ENCODE measurements at regions not wholly inside any gene's neighbourhood (a gene's known extent, or its start where the extent isn't known, plus 50 kb on each side); places are given as distances from the start of the nearest gene placed in this dataset.

DNA sequence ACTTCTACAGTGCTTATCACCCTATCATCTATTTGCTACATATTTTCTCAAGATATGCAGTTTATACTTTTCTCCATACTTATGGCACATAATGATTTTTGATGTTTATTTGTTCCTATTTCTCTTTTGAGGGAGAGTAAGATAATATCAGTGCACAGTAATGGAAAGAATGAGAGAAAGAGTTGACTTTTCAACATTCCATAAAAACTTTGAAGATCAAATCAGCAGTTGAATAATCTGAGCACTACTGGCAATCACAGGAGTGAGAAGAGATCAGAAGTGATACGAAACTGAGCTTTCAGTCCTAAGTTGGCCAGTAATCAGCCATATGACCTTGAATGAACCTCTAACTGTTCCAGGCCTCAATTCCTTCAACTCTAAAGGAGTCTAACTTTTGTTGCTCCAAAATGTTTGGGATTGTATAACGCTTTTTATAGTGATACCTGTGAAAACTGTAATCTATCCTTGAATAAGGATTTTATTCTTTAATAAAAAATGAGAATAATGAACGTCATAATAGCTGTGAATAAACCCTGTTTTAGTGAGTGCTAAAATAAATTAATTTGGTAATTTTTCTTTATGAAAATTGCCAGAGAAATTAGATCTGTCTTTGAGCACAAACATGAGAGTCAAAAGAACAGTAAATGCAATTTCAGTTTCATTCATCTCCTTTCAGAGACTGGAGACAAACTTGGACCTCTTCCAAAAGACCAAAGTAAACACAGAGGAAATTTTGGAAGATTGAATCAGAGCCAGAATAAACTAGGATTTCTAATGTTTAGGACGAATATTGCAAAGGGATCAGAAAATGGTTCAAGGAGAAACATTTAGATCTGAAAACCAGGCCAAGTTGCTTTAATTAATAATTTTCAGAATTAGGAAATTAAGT, 309.9 kb downstream of the ADGRL2 start:
- TF ChIP-seq, protein P1, sequence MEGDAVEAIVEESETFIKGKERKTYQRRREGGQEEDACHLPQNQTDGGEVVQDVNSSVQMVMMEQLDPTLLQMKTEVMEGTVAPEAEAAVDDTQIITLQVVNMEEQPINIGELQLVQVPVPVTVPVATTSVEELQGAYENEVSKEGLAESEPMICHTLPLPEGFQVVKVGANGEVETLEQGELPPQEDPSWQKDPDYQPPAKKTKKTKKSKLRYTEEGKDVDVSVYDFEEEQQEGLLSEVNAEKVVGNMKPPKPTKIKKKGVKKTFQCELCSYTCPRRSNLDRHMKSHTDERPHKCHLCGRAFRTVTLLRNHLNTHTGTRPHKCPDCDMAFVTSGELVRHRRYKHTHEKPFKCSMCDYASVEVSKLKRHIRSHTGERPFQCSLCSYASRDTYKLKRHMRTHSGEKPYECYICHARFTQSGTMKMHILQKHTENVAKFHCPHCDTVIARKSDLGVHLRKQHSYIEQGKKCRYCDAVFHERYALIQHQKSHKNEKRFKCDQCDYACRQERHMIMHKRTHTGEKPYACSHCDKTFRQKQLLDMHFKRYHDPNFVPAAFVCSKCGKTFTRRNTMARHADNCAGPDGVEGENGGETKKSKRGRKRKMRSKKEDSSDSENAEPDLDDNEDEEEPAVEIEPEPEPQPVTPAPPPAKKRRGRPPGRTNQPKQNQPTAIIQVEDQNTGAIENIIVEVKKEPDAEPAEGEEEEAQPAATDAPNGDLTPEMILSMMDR (IDR thresholded peaks at IDR 0.05) = no peak
- no peak for TF ChIP-seq POLR2A (IDR thresholded peaks at IDR 0.05)
